GM18867 (cell line): ENCODE measurements at regions not wholly inside any gene's neighbourhood (a gene's known extent, or its start where the extent isn't known, plus 50 kb on each side); places are given as distances from the start of the nearest gene placed in this dataset.

ENCODE experiments used
- ATAC-seq: cut with Tn5 transposase; IDR thresholded peaks from one replicate; pipeline ENCODE4 v1.9.1; 2021; ENCODE audit warnings: mild to moderate bottlenecking, moderate library complexity; ENCODE audit not compliant: unreplicated experiment

DNA sequence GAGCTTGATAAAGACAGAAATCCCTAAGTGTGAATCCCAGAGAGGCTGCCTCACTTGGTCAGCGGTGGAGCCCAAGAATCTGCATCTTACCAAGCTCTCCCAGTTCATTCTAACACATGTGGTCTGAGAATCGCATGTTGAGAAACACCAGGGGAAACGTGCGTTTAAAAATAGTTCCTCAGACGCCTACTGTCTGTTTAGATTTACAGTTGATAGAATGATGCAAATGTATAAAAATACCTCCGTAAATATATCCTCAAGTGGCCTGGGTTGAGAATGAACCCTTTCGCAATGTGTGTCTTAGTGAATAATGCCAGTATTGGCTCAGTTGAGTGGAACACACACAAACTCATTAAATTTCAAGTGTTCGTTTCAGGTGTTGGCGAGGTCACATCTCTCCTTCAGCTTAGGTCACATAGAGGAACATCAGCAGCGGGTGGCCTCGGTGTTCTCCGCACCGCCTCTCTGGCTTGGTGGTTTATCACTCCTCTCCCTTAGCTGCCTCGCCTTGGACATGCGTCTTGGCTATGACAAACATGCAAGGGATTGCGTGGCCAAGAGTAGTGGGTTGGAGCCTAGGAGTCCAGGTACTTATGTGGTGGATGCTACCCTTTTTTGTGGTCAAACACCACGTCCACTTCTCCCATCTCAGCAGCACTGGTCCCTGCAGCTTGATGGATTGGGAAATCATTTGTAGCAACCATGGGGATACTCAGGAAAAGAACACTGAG is 117.6 kb upstream of the SPATA13 start:
- no peak for ATAC-seq

DNA sequence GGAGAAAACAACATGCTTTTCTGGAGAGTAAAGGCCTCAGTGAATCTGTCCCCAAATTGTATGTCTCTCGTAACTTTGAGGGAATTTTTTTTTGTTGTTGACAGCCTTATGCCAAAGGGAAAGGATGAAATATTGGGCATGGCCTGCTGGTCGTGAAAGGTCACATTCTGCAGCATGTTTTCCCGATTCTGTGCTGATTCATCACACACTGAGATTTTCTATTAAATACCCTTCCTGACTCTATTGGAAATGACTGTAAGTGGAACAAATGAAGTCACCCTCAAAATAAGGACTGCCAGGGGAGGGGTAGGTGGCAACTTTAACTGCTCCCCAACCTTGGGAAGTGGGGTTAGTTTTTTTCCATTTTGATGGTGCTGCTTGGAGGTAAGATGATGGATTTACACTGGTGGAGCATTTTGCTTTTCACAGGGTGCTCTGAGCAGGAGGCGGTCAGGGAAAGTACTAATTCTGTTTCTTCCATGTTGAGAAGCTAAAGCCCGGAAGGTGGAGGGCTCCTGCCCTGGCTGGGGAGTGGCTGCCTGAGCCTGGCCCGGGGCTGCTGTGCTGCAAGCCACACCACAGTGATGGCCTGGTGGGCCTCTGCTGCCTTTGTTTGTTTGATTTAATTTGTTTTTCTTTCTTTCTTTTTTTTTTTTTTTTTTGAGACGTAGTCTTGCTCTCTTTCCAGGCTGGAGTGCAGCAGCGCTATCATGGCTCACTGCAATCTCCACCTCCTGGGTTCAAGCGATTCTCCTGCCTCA is 116.8 kb upstream of the SPATA13 start:
- no peak for ATAC-seq

GRCh38 chr13:24045597-24045996 is 114.9 kb upstream of the SPATA13 start:
- ATAC-seq, result no peak

GRCh38 chr13:24050292-24050711 is 110.2 kb upstream of the SPATA13 start:
- no peak for ATAC-seq

DNA sequence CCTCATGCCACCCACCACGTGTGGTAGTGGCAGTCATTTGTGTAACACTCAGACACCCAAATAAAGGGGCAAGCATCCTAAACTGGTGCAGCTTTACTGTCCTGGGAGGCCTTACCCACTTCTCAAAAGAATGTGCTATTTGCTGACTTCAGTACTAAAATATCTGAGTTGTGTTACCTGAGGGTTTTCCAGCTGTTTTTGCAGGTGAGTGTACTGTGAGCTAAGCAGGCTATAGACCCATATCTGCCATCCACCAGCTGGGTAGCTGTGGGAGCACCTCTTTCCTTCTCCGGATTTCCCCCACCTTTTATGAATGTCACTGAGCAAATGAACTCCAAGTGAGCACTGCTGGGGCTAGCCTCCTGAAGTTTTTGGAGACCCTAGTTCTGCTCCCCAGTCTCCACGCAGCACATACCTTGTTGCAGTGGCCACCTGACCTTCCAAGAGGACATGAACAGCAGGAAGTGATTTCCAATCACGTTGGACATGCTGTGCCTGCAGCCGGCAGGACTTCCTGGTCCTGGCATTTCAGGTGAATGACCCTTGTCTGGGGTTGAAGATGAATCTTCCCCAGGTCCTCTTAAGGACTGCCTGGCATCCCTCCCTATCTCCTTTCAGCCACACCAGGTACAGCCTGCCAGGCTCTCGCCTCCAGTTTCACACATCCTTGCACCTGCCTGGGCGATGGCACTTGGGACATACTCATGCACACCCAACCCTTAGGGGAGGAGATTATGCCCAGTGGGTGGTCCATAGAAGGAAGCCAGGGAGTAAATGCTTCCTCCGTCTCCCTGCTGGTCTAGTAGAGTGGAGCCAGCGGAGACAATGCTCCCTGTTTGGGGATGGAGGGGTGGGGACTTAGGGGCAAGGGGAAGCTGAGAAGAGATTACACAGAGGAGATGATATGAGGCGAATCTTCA is 109.5 kb upstream of the SPATA13 start:
- ATAC-seq, result no peak

DNA sequence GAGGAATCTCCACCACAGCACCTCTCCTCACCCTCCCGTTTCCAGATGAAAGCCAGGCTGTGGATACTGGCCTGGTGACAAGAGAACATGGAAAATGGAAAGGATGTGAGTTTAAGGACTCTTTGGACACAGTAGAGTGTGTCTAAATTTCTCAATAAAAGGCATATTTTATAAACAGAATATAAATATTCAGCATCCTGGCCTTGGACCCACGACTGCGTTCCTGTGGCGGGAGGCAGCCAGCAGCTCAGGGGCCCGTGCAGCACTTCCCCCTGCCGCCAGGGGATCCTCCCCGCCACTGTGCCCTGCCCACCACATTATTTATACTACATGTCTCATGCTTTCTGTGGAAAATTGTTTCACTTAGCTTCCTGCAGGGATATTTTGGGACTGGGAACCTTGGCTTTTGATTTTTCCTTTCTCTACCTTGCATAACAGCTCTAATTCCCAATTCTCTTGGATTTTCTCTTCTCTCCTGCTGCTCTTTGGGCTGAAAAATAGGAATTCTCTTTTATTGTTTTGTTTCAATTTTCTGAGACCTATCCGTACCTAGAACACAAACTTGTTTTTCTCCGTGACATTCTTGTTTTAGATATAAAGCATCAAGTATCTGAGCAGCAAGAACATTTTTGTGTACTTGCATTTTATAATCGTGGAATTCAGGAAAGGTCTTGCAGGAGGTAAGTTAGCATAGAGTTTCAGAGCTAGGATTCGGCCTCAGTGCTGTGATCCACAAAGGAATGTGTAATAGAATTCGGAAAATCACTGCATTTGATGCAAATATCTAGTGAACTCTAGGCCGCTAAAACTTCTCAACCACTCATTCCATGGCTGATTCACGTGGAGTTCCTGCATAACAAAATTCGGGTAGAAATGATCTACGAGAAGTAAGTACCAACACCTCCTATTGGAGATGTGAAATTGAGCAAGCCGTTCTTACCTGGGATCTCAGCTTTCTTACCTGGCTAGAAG is 107.7 kb upstream of the SPATA13 start:
- ATAC-seq, result no peak

DNA sequence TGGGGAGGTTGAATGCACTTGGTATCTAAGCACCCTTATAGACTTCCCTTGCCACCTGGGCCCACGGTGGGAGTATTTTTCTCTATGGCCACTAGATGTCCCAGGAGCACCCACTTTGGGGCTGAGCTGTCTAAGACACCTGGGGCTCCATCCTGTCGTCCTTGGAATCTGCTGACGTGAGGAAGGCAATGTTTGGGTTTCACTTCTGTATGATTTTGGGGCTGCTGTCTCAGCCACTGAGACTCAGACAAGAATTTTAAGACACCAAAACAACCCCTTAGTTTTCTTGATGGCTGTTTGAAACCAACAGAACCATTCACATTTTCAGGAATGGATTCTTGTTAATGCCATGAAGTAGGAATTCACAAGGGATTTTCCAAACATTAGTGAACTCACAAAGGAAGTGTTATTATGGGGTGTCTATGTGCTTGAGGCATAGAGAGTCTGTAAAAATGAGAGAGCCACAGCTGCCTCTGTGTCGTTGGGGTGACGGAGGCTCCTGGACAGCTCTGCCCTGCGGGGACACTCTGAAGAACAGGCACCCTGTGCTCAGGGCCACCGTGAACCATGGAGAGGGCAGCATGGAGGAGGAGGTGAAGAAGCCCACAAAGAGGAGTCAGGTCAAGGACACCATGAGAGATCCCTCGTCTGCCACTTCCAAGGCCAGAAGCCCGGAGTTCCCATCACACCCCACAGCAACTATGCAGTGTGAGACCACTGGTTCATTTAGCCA is 106.8 kb upstream of the SPATA13 start:
- peak; percentile 95 for ATAC-seq

GRCh38 chr13:24056616-24057137 is 103.8 kb upstream of the SPATA13 start:
- no peak for ATAC-seq

- ATAC-seq, result no peak
Observed at GRCh38 chr13:24060993-24061392, 99.5 kb upstream of the SPATA13 start.

- no peak for ATAC-seq
Observed at GRCh38 chr13:24063281-24063877, 97.1 kb upstream of the SPATA13 start.

DNA sequence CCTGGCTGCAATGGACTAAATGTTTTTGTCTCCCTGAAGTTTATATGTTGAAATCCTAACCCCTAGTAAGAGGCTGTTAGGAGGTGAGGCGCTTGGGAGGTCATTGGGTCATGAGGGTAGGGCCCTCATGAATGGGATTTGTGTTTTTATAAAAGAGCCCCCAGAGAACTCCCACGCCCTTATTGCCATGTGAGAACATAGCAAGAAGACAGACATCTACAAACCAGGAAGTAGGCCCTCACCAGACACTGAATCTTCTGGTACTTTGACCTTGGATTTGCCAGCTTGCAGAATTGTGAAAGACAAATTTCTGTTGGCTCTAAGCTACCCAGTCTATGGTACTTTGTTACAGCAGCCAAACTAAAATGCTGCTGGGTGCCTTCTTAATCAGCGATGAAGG is 96.1 kb upstream of the SPATA13 start:
- no peak for ATAC-seq

DNA sequence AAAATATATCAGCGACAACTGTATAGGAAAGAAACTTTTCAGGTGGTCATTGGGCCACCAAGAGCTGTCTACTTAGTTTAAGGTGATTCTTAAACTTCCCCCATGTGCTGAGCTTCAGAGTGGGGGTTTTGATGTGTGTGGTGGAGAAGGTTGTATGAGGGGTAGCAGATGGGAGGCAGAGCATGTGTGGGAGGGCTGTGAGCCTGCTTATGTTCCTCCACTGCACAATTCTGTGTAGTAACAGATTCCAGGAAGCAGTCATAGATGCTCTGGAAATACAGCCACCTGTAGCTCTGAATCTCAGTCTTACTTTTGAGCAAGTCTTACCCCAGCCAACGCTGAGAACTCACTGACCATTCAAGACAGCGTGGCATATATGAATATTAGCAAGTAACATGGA is 95.3 kb upstream of the SPATA13 start:
- ATAC-seq, result no peak

GRCh38 chr13:24066405-24067295 is 93.9 kb upstream of the SPATA13 start:
- ATAC-seq, result no peak

- ATAC-seq, result no peak
Observed at GRCh38 chr13:24068472-24068871, 92.0 kb upstream of the SPATA13 start.

- ATAC-seq, result no peak
Observed at GRCh38 chr13:24071016-24071415, 89.5 kb upstream of the SPATA13 start.

DNA sequence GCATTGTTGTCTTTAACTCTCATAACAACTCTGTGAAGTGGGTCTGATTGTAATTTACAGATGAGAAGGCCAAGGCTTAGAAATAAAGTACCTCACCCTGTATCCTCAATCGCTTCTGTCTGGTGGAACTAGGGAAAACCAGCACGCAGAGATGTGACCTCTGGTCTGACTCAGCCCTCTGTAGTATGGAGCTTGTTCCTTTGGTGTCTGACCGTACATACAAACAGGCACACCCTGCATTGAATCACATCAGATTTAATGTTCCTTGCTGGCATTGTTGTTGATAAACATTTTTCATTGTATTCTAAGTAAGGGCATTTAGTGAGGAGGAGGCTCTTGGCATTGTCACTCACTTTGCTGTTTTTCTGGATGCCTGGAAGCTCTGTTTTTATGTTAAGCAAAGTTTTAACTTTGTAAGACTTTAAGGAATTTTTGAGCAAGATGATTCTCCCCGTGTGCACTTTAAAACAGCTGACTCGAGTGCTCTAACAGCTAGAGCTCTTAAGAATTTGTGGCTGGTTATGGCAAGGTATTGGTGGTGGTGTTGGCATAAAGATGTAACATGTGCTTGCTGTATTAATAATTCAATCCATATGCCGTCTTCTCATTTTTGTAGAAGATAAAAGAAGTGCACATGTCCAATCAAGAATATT is 89.0 kb upstream of the SPATA13 start:
- no peak for ATAC-seq

GRCh38 chr13:24073657-24074056 is 86.9 kb upstream of the SPATA13 start:
- ATAC-seq, result no peak
